Effector memory CD4-positive, alpha-beta T cell (primary cell): ENCODE measurements at regions not wholly inside any gene's neighbourhood (a gene's known extent, or its start where the extent isn't known, plus 50 kb on each side); places are given as distances from the start of the nearest gene placed in this dataset.

Experiments
- DNase-seq, 3 donors: peaks; one replicate each; pipeline ENCODE4 v3.0.0-alpha.2; 2020
- H3K27ac ChIP-seq: 2 replicates; pipeline ENCODE4 v1.7.0; 2013; ENCODE audit warnings: mild to moderate bottlenecking, low read length, moderate library complexity; ENCODE audit not compliant: insufficient read depth, poor library complexity, severe bottlenecking
- H3K27me3 ChIP-seq: replicated peaks from 2 replicates; pipeline ENCODE4 v1.7.0; 2013; ENCODE audit warnings: mild to moderate bottlenecking, low read length; ENCODE audit not compliant: insufficient read depth, control insufficient read depth, poor library complexity, severe bottlenecking
- H3K36me3 ChIP-seq: 2 replicates; pipeline ENCODE4 v1.7.0; 2013; ENCODE audit warnings: mild to moderate bottlenecking, low read length, moderate library complexity; ENCODE audit not compliant: control insufficient read depth, insufficient read depth
- H3K4me1 ChIP-seq: 2 replicates; pipeline ENCODE4 v1.7.0; 2013; ENCODE audit warnings: low read length, mild to moderate bottlenecking; ENCODE audit not compliant: control insufficient read depth, insufficient read depth, poor library complexity, severe bottlenecking
- H3K4me3 ChIP-seq: 2 replicates; pipeline ENCODE4 v1.7.0; 2013; ENCODE audit warnings: low read length, low read depth, mild to moderate bottlenecking; ENCODE audit not compliant: insufficient read depth, poor library complexity, severe bottlenecking
- H3K9me3 ChIP-seq: 2 replicates; pipeline ENCODE4 v1.7.0; 2013; ENCODE audit warnings: mild to moderate bottlenecking, low read length, moderate library complexity; ENCODE audit not compliant: control insufficient read depth

GRCh38 chr21:35632711-35633110, 427.6 kb downstream of the SETD4 start:
- no peak for DNase-seq
- Histone ChIP-seq H3K4me3 (no peak overlapping the region), H3K27me3 (no peaks in the 10 kb centered on the region), H3K9me3 (no peaks in the 10 kb centered on the region), H3K36me3 (no peaks in the 10 kb centered on the region), H3K27ac (no peak overlapping the region), H3K4me1 (no peaks in the 10 kb centered on the region)

DNA sequence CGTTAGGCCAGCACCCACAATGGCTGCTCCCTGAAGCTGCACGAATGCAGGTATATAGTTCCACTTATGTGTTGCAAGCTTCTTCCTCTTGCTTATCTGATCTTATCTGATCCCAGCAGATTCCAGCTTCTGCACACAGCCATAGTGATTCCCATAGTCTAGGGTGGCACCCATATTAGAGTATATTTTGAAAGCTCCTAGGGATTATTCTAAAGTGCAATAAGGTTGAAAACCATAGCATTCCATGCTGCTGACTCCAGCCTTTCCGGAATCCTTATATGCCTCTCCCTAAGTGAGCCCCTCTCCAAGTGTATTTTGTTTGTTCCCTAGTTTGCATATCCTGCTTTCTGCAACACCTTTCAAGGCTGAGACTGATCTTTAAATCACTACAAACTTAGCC, 432.0 kb downstream of the SETD4 start:
- H3K36me3 ChIP-seq: no peaks in the 10 kb centered on the region
- DNase-seq: no peak

DNA sequence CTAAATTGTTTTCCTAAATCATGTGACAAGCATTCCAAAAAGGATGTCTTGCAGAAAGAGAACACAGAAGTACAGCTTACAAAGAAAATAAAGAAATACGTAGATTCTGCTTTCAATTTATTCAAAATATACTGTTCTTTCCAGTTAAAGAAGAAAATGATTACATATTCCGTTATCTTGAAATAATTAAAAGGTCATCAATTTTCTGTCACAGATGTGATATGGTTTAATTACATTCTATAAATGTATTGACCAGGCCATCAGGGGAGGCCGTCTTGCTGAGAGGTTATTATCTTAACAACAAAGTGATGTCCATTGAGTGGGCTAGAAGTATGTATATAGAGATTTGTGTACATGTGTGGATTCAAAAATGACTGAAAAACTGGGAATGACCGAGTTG, 432.9 kb downstream of the SETD4 start:
- no peak overlapping the region for H3K27ac ChIP-seq
- no peak overlapping the region for H3K4me3 ChIP-seq
- H3K4me1 ChIP-seq: no peaks in the 10 kb centered on the region
- no peak for DNase-seq
- no peaks in the 10 kb centered on the region for H3K9me3 ChIP-seq
- no peaks in the 10 kb centered on the region for H3K27me3 ChIP-seq
- H3K36me3 ChIP-seq: no peaks in the 10 kb centered on the region

More for the DNA sequence above, 432.0 kb downstream of the SETD4 start:
- Histone ChIP-seq H3K4me1 (no peaks in the 10 kb centered on the region), H3K9me3 (no peaks in the 10 kb centered on the region), H3K27me3 (no peaks in the 10 kb centered on the region), H3K4me3 (no peak overlapping the region), H3K27ac (no peak overlapping the region)

GRCh38 chr21:35625576-35625975, 434.8 kb downstream of the SETD4 start:
- Histone ChIP-seq H3K36me3 (no peaks in the 10 kb centered on the region), H3K9me3 (no peaks in the 10 kb centered on the region), H3K4me1 (no peaks in the 10 kb centered on the region), H3K4me3 (no peak overlapping the region), H3K27ac (no peak overlapping the region), H3K27me3 (no peaks in the 10 kb centered on the region)
- no peak for DNase-seq

- no peak overlapping the region for H3K27ac ChIP-seq
- H3K27me3 ChIP-seq: no peaks in the 10 kb centered on the region
- no peaks in the 10 kb centered on the region for H3K36me3 ChIP-seq
- H3K9me3 ChIP-seq: no peaks in the 10 kb centered on the region
- DNase-seq: no peak
- no peak overlapping the region for H3K4me3 ChIP-seq
- H3K4me1 ChIP-seq: no peaks in the 10 kb centered on the region
These were observed 435.4 kb downstream of the SETD4 start for GRCh38 chr21:35624901-35625300.

- H3K27ac ChIP-seq: no peak overlapping the region
- no peak for DNase-seq
- H3K4me3 ChIP-seq: no peak overlapping the region
- no peaks in the 10 kb centered on the region for H3K4me1 ChIP-seq
- no peaks in the 10 kb centered on the region for H3K36me3 ChIP-seq
- no peaks in the 10 kb centered on the region for H3K27me3 ChIP-seq
- H3K9me3 ChIP-seq: no peaks in the 10 kb centered on the region
These were observed 437.7 kb downstream of the SETD4 start for GRCh38 chr21:35622612-35623011.

DNA sequence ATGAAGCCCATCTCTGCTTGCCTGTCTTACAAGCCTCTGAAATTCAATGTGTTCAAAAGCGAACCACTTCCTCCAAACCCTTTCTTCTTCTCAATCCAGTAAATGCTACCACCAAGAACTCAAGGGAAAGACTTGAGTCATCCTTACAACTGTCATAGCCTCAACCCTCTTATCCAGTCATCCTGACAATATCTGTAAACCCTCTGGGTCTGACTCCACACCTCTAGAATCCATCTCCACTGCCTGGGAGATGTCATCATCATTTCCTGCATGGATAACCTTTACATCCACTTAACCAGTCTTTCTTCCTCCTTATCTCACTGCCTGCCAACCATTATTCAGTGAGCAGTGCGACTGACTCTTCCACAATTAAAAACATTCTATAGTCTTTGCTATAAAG, 441.1 kb downstream of the SETD4 start:
- Histone ChIP-seq H3K9me3 (no peaks in the 10 kb centered on the region), H3K27ac (no peak overlapping the region), H3K4me1 (no peaks in the 10 kb centered on the region), H3K4me3 (no peak overlapping the region), H3K36me3 (no peaks in the 10 kb centered on the region), H3K27me3 (no peaks in the 10 kb centered on the region)
- no peak for DNase-seq

DNA sequence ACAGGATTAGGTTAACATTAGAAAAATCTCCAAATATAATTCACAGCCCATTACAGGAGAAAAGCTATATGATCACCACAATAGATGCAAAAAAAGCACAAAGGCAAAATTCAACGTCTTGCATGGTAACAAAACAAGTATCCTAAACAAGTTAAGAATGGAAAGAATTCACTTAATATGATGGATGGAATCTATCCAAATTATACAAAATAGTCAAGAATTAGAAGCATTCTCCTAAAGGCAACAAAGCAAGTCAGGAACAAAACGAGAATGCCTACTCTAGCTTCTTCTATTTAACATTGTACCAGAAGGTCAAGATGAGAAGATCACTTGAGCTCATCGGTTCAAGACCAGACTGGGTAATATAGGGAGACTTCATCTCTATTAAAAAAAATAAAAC, 442.8 kb downstream of the SETD4 start:
- no peak overlapping the region for H3K4me3 ChIP-seq
- no peaks in the 10 kb centered on the region for H3K9me3 ChIP-seq
- H3K36me3 ChIP-seq: no peaks in the 10 kb centered on the region
- DNase-seq: no peak
- no peak overlapping the region for H3K27ac ChIP-seq
- no peaks in the 10 kb centered on the region for H3K4me1 ChIP-seq
- H3K27me3 ChIP-seq: no peaks in the 10 kb centered on the region

DNA sequence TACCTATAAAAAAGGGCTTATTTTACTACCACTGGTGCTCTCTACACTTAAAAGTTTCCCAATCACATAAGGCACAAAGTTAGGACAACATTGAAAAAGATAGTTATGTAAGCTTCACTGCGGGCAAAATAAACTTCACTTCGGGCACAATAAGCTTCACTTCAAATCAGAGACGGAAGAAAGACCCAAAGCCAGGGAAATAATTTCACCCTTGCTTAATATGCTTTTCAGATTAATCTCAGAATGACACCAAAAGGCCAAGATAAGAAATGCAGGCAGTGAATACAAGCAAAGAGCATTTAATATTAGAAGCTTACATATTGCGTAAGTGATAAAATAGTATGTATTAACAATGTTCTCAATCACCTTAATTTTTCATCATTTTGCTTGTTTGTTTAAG, 444.2 kb downstream of the SETD4 start:
- Histone ChIP-seq H3K4me3 (no peak overlapping the region), H3K4me1 (no peaks in the 10 kb centered on the region), H3K9me3 (no peaks in the 10 kb centered on the region), H3K36me3 (no peaks in the 10 kb centered on the region), H3K27me3 (no peaks in the 10 kb centered on the region), H3K27ac (no peak overlapping the region)
- no peak for DNase-seq

GRCh38 chr21:35615325-35615724, 445.0 kb downstream of the SETD4 start:
- DNase-seq: no peak
- H3K27me3 ChIP-seq: no peaks in the 10 kb centered on the region

DNA sequence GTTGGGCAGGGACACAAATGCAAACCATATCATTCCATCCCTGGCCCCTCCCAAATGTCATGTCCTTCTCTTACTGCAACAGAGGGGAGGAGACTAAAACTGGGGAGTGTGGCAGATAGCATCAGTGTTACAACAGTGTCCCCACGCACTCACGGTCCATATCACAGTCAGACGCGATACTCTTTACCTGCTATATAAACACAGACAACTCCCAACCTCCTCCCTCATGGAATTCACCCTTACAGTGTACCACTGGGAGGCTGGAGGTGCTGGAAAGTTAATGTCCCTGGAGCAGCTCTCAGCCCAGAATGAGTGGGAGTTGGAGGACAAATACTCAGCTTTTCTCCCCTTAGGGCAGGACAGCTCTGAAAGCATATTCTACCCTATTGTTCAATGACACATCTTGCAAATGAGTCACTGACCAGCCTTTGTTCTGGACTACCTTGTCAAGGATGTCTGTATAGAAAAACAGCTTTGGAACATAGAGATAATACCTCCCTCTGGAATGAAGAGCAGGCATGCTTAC, 445.9 kb downstream of the SETD4 start:
- Histone ChIP-seq H3K27me3 (no peaks in the 10 kb centered on the region), H3K4me3 (no peak overlapping the region), H3K36me3 (no peaks in the 10 kb centered on the region), H3K9me3 (no peaks in the 10 kb centered on the region), H3K27ac (no peak overlapping the region), H3K4me1 (no peaks in the 10 kb centered on the region)
- no peak for DNase-seq

More at GRCh38 chr21:35615325-35615724, 445.0 kb downstream of the SETD4 start:
- Histone ChIP-seq H3K4me1 (no peaks in the 10 kb centered on the region), H3K9me3 (no peaks in the 10 kb centered on the region), H3K36me3 (no peaks in the 10 kb centered on the region), H3K4me3 (no peak overlapping the region), H3K27ac (no peak overlapping the region)
